GM19238 (cell line): ENCODE measurements at regions not wholly inside any gene's neighbourhood (a gene's known extent, or its start where the extent isn't known, plus 50 kb on each side); places are given as distances from the start of the nearest gene placed in this dataset.
"Not testable (repeated sequence)": the region's sequence is repeated elsewhere in the genome, so short reads cannot be mapped to it uniquely, and the experiment has no call there.

Experiments used
- DNase-seq: peaks from one replicate; pipeline ENCODE4 v3.0.0; 2011; ENCODE audit warnings: low spot score; ENCODE audit not compliant: insufficient read length

DNA sequence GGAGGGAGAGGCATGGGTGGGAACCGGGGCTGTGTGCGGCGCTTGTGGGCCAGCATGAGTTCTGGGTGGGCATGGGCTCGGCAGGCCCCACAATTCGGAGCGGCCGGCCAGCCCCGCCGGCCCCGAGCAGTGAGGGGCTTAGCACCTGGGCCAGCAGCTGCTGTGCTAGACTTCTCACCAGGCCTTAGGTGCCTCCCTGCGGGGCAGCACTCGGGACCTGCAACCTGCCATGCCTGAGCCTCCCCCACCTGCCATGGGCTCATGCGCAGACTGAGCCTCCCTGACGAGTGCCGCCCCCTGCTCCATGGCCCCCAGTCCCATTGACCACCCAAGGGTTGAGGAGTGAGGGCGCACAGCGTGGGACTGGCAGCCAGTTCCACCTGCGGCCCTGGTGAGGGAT, 573.9 kb downstream of the TMA16 start:
- no peak for DNase-seq

DNA sequence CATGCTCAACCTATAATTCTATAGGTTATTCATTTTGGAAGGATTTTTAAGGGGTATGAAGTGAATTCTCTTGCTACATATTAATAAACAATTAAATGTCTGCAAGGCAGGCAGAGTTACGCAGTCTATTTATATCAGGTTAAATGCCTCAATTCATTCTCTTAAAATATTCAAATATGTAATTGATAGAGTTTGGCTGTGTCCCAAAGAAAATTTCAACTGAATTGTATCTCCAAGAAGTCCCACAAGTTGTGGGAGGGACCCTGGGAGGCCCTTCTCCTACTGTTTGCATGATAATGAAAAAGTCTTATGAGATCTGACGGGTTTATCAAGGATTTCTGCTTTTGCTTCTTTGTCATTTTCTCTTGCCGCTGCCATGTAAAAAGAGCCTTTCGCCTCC, 576.1 kb downstream of the TMA16 start:
- no peak for DNase-seq

DNA sequence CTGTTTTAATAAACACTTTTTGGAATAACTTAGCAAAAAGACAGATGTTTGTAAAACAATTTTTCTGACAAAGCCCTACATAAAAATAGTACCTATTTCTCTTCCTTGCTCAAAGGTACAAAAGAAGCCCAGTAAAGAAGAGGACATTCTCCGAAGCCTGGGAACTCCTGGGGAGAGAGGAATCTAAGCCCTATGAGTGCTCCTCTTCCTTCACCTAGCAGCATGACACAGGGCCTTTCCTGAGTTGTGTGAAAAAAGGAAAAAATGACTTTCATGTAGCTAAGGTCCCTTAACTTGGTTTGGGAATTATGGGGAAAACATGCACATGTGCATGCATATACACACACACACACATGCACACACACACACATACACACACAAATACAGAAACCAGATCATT, 586.9 kb downstream of the TMA16 start:
- DNase-seq: no peak

DNA sequence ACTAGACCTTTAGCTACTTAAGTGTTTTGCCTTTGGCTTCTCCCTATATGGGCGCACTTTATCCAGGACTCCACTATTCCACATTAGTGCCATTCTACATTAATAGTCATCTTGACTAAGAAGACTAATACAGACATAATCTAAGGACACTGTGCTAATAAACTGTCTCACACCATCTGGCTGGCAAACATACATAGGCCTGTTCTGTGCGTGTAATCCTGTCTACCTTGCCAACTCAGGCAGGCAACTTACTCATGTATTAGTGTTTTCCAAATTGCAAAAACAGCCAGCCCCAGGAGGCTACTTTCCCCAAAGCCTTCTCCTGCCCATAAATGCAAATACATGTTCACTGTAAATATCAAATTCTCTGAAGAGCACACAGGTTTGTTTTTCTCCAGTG, 587.3 kb downstream of the TMA16 start:
- no peak for DNase-seq

DNA sequence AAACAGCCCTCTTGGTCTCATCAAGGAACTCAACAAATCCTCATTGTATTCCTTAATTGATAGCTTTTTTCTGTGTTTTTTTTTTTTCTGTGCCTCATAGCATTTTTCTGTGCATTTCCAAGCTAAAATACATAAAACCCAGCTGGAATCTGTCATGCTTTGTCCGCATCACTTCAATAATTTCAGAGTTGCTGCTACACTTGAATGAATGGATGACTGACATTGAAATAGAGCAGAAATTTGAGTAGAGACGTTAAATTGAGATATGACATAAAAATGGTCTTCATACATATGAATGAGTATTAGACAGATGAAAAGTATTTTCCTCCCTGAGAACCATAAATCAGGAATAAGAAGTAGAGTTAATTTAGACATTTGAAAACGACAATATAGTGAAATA, 593.2 kb downstream of the TMA16 start:
- DNase-seq: no peak

DNA sequence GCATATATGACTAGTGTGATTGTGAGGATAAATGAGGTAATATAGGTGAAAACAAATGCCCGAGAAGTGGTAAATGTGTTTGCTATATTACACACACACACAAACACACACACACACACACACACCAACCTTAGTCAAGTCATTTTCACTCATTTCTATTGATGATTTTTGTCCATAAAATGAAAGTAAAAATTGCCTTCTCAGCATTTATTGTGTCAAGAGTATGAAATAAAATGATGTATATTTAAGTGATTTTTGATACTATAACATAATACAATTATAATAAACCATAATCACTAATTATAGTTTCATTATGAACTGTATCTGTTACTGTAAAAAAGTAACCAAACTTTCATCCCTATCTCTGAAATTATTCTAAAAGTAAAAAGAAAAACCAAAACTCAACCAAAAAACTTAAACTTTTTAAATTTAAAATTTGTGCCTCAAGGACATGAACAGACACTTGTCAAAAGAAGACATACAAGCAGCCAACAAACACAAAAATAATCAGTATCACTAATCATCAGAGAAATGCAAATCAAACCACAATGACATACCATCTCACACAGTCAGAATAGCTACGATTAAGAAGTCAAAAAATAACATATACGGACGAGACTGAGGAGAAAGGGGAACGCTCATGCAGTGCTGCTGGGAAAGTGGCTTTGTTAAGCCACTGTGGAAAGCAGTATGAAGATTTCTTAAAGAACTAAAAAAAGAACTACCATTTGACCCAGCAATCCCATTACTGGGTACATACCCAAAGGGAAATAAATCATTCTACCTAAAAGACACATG, 601.0 kb downstream of the TMA16 start:
- no peak for DNase-seq

DNA sequence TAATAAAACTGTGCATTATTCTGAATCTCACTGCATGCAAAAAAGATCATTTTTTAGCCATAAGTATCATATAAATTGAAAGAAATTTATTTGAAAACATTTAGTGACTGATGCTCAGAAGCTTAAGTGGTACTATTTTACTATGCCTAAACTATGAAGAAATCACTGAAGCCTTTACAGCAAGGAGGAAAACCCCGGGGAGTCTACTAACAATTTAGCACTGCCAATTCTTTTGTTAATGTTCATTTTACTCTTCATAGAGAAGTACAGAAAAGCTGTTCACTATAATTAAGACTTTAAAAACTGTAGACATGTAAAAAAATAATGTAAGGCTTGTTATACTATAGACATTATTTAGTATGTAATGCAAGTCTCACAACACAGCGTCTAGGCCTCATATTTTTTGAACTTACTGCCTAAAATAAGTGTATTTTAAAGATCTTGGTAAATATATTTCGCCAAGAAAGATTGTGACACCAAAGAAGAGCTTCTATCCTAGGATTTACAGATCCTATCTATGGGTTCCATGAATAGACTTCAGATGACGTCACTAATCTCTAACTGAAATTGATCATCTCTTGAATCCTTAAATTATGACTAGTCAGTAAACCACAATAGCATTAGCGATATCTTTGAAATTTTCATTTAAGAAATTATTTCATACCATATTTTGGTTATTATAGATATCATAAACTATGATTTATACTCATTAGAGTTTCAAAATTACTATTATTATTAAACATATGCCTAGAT, 602.5 kb downstream of the TMA16 start:
- DNase-seq: no peak

DNA sequence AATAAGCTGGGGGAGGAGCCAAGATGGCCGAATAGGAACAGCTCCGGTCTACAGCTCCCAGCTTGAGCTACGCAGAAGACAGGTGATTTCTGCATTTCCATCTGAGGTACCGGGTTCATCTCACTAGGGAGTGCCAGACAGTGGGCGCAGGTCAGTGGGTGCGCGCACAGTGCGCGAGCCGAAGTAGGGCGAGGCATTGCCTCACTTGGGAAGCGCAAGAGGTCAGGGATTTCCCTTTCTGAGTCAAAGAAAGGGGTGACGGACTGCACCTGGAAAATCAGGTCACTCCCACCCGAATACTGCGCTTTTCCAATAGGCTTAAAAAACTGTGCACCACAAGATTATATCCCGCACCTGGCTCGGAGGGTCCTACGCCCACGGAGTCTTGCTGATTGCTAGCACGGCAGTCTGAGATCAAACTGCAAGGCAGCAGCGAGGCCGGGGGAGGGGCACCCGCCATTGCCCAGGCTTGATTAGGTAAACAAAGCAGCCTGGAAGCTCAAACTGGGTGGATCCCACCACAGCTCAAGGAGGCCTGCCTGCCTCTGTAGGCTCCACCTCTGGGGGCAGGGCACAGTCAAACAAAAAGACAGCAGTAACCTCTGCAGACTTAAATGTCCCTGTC, 606.4 kb downstream of the TMA16 start:
- DNase-seq: not testable (repeated sequence)

DNA sequence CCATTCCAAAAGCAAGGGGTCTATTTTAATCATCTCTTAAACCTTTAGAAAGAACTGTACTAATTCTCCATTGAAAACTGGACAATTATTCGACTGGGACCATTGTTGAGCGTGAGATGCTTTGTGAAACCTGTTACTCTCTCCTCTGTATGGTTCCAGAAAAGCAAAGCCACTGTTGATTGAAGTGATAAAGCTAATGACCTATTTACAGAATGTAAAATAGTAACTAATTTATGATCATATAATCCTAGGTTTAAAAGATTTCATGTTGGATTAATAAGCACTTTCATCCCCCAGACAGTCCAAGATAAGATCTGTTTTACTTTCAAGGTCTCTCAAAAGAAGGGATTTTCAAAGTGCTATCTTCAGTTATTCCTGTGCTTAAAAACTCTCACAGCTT, 614.5 kb downstream of the TMA16 start:
- DNase-seq: no peak

DNA sequence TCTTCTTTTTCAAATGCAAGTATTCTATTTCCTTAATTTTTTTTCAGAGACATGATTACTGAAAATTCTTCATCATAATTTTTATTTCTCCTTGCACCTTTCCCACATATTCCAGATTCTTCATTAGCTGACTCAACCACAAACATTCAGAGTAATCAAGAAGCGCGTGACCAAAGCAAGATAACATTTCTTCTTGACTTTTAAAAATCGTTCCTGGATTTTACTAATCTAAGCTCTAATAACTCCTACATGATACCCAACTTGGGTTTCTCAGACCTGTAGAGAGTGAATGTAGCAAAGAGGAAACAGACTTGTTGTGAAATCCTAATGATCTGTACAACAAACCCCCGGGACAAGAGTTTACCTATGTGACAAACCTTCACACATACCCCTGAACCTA, 615.0 kb downstream of the TMA16 start:
- no peak for DNase-seq

DNA sequence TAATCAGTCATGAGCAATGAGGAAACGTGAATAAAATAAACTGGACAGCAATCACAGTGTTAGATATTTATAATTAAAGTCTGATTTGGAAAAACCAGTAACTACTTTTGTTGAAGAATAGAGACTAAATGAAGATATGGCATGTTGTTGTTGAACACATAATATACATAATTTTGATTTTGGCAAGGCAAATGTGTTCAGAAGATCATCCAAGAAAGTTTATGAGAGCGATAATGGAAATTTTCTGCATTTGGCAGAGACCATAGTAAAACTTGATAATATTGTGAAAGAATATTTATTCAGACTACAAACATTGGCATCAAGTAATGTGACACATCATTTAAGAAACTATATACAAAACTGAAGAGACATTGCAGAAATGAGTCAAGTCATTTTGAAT, 620.7 kb downstream of the TMA16 start:
- DNase-seq: no peak

DNA sequence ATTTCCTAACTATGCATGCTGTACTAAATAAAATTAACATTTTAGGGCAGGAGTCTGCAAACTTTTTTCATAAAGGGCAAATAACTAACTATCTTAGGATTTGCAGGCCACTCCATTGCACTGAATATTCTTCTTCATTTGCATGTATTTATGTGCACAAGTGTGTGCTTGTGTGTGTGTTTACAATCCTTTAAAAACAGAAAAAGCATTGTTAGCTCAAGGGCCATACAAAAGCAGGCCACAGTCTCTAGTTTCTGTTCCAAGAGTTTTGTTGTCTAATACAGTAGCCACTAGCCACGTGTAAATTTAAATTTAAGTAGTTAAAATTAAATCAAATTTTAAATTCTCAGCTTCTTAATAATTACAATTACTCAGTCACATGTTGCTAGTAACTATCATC, 621.8 kb downstream of the TMA16 start:
- no peak for DNase-seq

DNA sequence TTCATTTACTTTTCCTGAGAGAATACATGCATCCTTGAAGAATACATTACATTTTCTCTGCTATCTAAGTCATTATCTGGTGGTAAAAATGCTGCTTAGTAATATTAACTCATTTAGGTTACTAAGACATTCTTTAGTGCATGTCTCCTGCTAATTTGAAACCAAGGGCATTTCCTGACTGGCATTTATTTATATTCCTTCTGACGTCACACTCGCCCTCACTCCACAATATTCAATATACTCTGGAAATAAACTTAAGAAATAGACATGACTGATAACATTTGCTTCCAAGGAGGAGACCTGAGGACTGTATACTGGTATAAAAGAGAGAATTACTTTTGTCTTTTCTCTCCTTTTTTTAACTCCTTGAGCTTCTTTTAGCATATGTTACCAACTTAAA, 619.5 kb upstream of the SMIM31 start:
- DNase-seq: no peak

DNA sequence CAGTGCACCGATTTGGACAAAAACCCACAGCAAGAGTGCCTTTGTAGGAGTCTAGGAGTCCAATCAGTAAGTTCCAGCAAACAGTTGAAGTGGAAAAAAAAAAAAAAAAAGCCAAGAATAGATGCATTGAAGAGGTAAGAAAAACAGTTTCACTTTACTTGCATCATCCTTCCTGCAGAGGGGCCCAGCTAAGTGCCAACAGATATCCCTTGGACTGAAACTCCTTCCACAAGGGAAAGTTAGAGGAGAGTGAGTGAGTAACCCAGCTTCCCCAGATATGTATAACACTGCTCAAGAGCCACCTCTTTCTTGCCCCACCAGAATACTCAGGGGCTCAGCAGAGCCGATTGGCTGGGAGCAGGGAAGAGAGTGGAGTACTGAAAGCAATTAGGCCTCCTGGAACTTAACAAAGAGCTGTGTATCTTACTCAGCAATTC, 617.7 kb upstream of the SMIM31 start:
- no peak for DNase-seq

DNA sequence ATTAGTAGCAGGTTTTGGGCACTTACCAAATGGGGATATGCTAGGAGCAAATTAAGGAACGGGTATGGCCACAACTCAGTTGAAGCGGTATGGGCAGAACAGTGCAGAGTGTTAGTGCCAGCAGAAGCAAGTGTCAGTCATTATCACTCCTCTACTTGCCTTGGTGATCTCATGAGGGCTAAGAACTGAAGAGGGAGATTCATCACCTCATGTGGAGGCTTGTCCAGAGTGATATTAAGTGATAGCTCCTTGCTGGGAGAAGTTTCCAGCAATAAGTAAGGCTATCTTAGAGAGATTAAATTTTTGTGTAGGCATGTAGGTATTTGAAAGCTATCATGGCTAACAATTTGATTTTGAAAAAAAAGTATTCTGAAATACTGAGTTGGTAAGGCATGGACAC, 615.4 kb upstream of the SMIM31 start:
- no peak for DNase-seq

DNA sequence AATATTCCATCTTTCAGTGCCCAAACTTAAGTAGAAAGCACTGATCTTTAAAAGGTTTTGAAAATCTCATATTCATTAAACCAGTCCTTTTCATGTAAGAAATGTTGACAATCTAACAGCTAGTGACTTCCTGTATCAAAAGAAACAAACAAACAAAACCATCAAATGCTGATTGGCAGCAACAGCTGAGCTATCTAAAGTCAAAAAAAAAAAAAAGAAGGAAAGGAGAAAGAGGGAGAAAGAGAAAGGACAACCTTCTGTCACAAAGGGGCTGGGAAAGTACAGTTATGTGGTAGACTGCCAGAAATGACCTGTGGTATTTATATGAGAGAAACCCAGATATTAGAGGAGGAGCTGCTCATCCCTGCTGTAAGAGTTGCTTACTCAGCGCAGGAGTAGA, 614.6 kb upstream of the SMIM31 start:
- no peak for DNase-seq

DNA sequence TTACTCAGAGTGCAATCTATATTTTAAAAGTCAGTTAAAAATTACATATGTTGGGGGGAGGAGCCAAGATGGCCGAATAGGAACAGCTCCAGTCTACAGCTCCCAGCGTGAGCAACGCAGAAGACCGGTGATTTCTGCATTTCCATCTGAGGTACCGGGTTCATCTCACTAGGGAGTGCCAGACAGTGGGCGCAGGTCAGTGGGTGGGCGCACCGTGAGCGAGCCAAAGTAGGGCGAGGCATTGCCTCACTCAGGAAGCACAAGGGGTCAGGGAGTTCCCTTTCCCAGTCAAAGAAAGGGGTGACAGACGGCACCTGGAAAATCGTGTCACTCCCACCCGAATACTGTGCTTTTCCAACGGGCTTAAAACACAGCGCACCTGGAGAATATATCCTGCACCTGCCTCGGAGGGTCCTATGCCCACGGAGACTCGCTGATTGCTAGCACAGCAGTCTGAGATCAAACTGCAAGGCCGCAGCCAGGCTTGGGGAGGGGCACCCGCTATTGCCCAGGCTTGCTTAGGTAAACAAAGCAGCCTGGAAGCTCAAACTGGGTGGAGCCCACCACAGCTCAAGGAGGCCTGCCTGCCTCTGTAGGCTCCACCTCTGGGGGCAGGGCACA, 612.1 kb upstream of the SMIM31 start:
- not testable (repeated sequence) for DNase-seq

DNA sequence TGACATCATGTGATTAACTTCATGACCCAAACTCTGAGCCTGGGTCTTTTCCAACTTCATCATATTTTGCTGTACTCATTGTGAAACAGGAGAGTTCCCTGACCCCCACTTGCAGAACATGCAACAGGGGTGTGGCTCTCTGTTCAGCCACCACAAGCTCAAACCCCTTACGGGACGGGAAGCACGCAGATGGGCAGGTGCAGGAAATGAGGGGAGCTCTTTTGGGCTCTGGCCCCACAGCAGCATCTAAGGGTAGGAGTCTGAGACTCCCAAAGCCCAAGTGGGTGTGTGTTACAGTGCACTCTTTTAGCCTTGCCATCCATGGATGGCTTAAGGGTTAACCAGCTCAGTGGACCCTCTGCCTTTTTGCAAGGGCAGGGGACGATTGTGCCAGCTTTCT, 599.5 kb upstream of the SMIM31 start:
- no peak for DNase-seq

DNA sequence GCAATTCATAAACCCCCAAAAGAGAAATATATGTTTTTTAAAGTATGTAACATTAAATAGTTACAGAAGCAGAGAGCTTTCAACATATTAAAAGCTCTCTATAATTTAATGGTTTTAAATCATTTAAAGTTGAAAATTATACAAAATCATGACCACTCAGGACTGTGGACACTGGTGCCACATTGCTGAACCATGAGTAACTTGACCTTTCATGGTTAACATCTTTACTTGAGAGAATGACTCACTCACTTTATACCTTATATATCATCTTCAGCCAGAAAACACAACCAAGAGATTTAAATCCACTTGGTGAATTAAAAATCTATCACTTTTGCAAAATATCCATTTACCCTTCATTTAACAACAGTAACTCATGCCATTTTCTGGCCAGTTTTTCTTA, 584.3 kb upstream of the SMIM31 start:
- DNase-seq: no peak

DNA sequence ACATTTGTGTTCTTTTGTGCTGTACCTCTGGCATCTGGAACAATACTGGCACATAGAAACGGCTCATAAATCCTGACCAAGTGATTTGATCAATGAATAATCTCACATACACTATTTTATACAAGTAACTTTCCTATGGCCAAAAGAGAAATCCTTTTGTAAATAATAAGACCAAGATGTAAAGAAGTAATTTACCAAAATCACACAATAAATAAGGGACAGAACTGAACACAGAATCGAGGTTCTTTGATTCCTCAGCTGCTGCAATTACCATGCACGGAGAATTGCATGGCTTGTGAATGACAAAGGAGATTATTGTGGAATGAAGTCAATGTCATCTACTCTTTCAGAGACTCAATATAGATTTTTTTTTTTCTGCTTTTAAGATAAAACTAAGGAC, 576.8 kb upstream of the SMIM31 start:
- DNase-seq: no peak

DNA sequence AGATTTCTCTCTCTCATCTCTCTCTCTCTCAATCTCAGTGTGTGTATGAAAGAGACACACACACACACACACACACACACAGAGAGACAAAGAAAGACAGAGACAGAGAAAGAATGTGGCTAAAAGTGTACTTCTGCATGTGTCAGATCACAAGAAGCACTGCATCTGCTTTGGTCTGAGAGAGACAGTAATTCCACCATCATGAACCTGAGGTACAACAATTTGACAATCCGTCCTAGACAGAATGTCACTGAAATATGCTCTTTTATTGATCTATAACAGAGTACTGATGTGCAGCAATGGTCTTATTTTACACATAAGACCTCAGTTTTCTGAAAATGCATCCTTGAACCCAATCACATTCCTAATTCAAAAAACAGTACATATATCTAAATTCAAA, 576.2 kb upstream of the SMIM31 start:
- DNase-seq: no peak

DNA sequence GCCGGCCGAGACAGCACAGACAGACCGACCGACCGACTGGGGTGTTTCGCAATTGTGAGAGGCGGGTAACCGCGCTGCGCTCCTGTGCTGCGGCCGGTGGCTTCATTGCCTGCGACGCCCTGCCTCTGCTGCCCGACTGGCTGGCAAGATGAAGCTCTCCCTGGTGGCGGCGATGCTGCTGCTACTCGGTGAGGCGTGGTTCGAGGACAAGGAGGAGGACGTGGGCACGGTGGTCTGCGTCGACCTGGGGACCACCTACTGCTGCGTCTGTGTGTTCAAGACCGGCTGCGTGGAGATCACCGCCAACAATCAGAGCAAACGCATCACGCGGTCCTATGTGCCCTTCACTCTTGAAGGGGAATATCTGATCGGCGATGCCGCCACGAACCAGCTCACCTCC, 565.7 kb upstream of the SMIM31 start:
- DNase-seq: no peak
